Activated CD4-positive, alpha-beta T cell treated with anti-CD3 and anti-CD28 coated beads for 24 hours (primary cell): ENCODE measurements at regions not wholly inside any gene's neighbourhood (a gene's known extent, or its start where the extent isn't known, plus 50 kb on each side); places are given as distances from the start of the nearest gene placed in this dataset.

Source experiments
- DNase-seq, 2 donors: peaks; one replicate each; pipeline ENCODE4 v3.0.0-alpha.2; 2020; ENCODE audit warnings: low read depth in 2 of 2

- no peak for DNase-seq
Observed at GRCh38 chr2:59012971-59013370, 771.8 kb upstream of the FANCL start.

DNA sequence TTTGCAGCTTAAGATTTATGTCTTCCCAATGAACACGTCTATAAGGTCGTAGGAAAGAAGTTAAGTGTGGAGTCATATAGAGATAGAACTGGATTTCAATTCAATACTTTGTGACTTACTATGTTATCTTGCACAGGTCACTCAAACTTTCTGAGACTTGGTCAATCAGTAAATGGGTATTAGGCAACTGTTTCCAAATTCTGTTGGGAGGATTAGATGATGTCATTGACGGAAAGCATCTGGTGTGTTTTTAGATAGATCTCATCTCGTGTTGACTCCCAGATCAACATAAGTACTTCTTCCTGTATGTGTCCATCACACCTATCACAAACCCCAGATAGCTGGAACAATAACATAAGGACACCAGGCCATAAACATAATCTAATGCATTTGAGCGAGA, 771.1 kb upstream of the FANCL start:
- no peak for DNase-seq

DNA sequence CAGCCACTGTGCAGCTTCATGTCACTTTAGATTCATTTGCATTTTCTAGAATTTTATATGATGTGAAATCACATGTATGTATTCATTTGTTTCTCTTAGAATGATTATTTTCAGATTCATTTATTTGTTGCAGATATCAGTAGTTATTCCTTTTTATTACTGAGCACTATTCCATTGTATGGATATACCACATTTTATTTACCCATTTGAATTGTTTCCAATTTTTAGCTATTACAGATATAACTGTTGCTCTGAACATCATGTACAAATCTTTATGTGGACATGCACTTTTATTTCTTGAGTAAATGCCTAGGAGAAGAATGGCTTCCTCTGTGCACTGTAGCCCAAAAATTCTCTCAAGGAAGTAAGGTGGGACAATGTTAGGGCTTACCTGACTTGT, 767.8 kb upstream of the FANCL start:
- no peak for DNase-seq

DNA sequence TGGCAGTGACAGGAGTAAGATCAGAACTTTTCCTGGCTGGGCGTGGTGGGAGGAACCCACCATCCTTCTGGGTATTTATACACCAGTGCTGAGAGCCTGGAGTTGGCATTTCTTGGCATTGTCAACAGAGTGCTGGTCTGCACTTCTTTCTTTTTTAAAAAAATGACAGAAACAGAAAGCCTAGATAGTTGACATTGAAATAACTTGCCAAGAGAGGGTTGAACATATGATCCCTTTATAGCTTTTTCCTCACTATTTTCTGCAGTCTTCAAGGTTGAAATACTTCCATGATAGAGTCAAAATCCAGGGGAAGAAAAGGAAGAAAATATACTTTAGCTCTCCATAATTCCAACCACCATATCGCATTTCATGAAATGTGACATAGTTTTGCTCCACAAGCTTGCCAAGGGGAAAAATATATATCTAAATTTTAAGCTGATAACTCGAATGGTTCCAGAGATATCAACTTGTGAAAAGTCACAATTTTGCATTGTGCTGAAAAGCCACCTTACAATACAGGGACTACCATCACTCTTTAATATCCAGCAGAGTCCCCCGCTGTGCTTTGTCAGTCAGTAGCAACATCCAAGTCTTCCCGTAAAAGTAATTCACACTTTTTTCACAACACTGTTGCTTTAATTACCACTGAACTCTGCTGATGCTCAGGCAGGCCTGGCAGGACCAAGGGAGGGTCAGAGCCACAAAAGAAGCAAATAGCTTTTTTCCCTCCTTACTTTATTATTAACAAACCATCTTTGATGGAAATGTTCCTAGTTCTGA, 764.9 kb upstream of the FANCL start:
- no peak for DNase-seq

DNA sequence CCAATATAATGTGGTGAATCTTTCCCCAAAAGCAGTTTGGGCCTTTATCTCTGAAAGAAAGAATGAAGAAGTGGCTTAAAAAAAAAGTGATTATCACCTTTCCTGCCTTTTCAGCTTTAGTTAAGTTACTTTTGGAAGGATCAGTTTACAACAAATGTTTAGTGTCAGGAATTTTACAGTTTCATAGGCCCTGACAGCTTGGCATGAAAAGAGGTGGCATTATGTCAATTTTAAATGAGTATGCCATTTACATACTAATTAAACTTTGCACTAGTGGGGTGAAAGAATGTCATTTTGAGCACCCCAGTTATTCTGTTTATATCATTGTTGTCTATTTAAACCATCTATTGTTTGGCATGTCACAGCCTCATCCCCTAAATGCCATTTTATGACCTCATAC, 763.5 kb upstream of the FANCL start:
- DNase-seq, result no peak

DNA sequence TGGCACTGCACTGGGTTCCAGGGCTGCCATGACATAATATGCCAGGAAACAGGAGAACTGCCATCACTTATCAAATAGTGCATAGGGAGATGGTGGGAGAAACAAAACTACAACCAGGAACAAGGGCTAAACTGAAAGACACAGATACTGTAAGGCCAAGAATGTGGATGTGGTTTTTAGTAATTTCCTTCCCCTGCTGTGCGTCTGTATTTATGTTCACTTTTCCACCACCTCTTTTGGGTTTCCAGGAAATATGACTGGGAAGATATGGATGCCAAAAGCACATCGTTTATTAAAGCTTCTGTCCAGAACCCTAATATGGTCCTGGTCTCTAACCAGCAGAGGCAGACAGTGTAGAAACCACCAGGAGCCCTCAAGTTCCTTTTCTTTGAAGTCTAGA, 759.7 kb upstream of the FANCL start:
- no peak for DNase-seq

- no peak for DNase-seq
Observed at GRCh38 chr2:58992062-58992706, 751.1 kb upstream of the FANCL start.

DNA sequence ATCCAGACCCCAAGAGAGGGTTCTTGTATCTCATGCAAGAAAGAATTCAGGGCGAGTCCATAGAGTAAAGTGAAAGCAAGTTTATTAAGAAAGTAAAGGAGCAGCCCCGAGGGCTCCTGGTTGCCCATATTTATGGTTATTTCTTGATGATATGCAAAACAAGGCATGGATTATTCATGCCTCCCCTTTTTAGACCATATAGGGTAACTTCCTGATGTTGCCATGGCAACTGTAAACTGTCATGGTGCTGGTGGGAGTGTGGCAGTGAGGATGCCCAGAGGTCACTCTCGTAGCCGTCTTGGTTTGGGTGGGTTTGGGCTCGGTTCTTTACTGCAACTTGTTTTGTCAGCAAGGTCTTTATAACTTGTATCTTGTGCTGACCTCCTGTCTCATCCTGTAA, 750.2 kb upstream of the FANCL start:
- DNase-seq, result no peak

GRCh38 chr2:58985541-58985940, 744.4 kb upstream of the FANCL start:
- no peak for DNase-seq

DNA sequence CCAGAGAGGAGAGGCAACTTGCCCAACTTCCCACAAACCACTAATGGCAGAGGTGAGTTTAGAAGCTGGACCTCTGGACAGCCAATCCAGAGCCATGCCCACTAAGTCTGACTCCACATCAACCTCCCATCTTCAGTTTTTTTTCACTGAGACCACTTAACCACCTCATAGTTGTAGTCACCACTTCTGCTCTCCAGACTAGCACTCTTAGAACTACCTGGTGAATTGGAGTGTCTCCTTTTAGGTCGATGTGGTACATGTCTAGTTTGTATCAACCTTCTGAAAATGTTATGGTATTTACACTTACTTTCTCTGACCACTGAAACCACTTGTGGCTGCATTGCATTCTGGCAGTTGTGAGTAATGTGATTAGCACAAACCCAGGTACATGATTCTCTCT, 743.6 kb upstream of the FANCL start:
- no peak for DNase-seq

- DNase-seq, result no peak
Observed at GRCh38 chr2:58983111-58983510, 742.0 kb upstream of the FANCL start.

DNA sequence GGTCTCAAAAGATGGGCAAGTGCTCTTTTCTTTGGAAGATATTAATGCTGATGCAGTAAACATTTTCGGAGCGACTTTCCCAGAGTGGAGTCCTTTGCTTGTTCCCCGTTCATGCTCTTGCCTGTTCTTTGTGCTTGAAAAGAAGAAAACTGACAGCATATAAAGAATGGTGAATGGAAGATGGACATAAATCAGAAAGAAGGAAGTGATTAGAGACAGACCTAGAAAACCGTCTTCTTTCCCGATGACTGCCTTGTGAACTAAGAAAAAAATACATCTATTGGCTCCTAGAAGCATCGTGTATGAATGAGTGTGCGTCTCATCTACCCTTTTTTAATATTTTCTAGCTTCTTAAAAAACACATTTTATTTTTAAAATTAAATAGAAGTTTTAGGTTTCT, 740.1 kb upstream of the FANCL start:
- no peak for DNase-seq

- DNase-seq, result no peak
Observed at GRCh38 chr2:58976375-58977071, 735.4 kb upstream of the FANCL start.

- no peak for DNase-seq
Observed at GRCh38 chr2:58974881-58975280, 733.8 kb upstream of the FANCL start.

DNA sequence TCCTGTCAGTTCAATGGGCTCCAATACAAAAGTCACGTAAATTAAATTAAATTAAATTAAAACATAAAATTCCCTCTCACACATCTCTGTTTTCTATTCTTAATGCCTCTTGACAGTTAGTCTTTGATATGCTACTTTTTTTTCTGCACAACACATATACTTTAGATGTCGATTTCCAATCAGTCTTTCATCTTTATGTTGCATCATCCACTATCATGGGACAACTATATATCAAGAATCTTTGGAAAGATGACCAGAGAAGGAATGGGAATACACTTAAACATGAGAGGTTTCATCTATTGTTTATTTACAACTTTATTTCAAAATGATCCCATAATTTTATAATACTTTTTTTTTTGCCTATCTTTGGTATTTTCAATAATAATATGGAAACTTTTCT, 733.3 kb upstream of the FANCL start:
- no peak for DNase-seq

DNA sequence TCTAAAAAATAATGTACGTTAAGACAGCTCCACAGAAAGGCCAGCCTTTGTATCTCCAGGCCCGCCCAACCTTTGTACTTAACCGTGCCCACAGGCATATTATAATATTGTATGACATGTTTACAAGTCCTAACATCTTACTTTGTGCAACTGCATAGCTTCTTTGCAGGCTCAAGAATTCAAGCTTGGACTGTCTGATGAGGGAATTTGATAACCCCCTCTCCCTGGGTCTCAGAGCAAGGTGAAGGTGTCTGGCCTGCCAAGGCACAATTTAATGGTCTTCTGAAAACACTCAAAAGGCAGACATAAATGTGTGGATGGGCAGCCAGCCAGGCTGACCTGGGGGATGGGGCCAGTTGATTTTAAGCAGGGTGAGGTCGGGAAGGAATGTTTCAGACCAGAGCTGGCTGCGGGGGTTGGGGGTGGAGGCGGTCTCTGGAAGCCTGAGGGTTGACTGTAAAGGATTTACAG, 732.7 kb upstream of the FANCL start:
- no peak for DNase-seq

- no peak for DNase-seq
Observed at GRCh38 chr2:58972737-58973136, 731.6 kb upstream of the FANCL start.

- DNase-seq, result no peak
Observed at GRCh38 chr2:58971511-58972360, 730.6 kb upstream of the FANCL start.

- no peak for DNase-seq
Observed at GRCh38 chr2:58970365-58970764, 729.2 kb upstream of the FANCL start.

DNA sequence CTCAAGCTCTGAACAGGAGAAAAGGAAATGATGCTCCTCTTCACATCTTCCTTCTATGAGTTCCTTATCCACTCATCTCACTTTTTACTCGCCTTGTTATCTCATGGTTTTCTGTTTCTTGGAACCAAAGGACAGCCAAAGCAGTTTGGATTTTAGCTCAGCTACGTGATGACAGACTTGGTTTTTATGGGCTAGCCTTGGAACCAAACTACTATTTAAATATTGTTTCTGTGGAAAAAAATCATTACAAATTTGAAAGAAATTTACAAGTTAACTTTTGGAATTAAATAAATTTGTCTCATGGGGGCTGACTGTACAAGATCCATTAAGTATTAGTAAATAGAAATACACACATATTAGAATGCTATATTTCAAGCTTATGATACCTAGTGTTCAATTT, 727.8 kb upstream of the FANCL start:
- DNase-seq, result no peak

DNA sequence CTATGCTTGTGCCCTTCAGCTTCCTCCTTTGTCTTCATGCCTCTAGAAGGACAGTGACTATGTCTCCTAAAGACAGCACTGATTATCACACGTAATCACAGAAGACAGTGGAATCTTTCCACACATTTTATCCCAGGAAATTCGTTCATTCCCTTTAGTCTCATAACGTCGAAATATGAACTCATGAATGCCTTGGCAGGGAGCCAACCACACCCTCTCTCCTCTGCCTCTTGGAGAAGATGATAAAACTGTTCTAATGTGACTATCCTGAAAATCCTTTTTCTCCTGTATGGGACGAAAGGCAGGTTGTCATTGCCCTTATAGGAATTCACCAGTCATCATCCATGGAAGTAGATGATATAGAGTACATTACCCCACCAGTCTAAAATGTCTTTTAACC, 726.6 kb upstream of the FANCL start:
- no peak for DNase-seq

DNA sequence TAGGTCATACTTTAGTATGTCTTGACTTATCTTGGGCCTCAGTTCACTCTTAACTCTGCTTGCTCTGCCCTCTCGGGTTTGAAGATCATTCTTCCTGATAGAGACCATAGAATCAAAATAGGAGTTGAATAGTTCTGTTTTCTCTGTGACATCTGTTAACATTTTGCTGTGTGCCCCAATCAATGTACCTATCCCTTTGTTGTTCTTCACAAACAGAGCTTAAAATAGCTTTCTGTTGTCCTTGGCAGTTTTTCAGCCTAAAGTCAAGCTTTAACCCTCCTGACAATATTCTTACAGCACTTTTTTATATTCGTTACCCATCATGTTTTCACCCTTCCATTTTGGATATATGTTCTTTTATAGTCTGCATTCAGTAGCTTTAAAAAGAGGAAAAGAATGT, 724.5 kb upstream of the FANCL start:
- no peak for DNase-seq
